Brain microvascular endothelial cell (primary cell): ENCODE measurements at regions not wholly inside any gene's neighbourhood (a gene's known extent, or its start where the extent isn't known, plus 50 kb on each side); places are given as distances from the start of the nearest gene placed in this dataset.

Source experiments
- DNase-seq: peaks from one replicate; pipeline ENCODE4 v3.0.0-alpha.2; 2020
- H3K27ac ChIP-seq: fragments of 250-450 bp; sonication (Bioruptor Pico); 2 replicates; pipeline ENCODE4 v1.5.1; 2020; ENCODE audit warnings: mild to moderate bottlenecking, moderate library complexity
- H3K27me3 ChIP-seq: fragments of 250-450 bp; sonication (Bioruptor Pico); replicated peaks from 2 replicates; pipeline ENCODE4 v1.5.1; 2020; ENCODE audit warnings: mild to moderate bottlenecking
- H3K36me3 ChIP-seq: fragments of 250-450 bp; sonication (Bioruptor Pico); replicated peaks from 2 replicates; pipeline ENCODE4 v1.5.1; 2020; ENCODE audit warnings: mild to moderate bottlenecking
- H3K4me3 ChIP-seq: 2 replicates; pipeline ENCODE4 v1.5.1; 2011; ENCODE audit warnings: low read depth, mild to moderate bottlenecking, control low read depth, low read length, moderate library complexity
- in situ Hi-C: cut with HindIII; loops from 2 replicates; pipeline ENCODE4 v1.10.0; 2017; ENCODE audit warnings: low sequenced_read_pairs, low pct_ligation_motif_present
- TF ChIP-seq, protein P1 (sequence below): IDR thresholded peaks from 2 replicates; pipeline ENCODE4 v1.5.1; 2011; ENCODE audit warnings: low read depth, mild to moderate bottlenecking, moderate library complexity, low read length, control low read depth, inconsistent platforms; ENCODE audit errors: missing control alignments

DNA sequence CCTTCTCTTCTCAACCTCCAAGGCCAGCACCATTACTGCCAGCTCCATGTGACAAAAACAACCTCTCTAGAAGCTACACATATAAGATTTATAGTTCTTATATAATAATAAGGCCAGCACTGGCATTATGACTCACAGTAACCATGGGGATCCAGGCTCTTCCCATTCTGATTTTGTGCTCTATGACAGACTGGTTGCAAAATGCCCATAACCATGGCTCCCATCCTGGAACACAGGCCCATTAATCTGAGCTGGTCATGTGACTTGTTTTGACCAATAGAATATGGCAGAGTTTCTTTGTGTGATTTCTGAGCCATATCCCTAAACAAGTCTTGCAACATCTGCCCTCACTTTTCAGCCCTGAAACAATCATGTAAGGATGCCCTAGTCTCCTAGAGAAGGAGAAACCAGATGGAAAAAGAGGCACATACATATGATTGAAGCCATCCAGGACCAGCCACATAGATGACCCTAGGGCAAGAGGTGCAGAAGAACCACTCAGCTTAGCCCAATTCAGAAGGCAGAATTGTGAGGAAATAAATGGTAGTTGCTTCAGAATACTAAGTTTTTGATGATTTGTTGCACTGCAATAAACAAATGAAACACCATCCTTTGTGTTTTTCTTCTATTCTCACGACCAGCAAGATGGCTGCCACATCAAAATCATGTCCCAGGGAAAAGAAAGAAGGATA, 173.9 kb downstream of the SUCLG1 start:
- Histone ChIP-seq H3K27me3 (no peaks in the 10 kb centered on the region), H3K4me3 (no peak overlapping the region), H3K27ac (no peak overlapping the region), H3K36me3 (no peaks in the 10 kb centered on the region)
- in situ Hi-C loops = no loop called here
- TF ChIP-seq, protein P1, sequence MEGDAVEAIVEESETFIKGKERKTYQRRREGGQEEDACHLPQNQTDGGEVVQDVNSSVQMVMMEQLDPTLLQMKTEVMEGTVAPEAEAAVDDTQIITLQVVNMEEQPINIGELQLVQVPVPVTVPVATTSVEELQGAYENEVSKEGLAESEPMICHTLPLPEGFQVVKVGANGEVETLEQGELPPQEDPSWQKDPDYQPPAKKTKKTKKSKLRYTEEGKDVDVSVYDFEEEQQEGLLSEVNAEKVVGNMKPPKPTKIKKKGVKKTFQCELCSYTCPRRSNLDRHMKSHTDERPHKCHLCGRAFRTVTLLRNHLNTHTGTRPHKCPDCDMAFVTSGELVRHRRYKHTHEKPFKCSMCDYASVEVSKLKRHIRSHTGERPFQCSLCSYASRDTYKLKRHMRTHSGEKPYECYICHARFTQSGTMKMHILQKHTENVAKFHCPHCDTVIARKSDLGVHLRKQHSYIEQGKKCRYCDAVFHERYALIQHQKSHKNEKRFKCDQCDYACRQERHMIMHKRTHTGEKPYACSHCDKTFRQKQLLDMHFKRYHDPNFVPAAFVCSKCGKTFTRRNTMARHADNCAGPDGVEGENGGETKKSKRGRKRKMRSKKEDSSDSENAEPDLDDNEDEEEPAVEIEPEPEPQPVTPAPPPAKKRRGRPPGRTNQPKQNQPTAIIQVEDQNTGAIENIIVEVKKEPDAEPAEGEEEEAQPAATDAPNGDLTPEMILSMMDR = no peak
- no peak for DNase-seq

DNA sequence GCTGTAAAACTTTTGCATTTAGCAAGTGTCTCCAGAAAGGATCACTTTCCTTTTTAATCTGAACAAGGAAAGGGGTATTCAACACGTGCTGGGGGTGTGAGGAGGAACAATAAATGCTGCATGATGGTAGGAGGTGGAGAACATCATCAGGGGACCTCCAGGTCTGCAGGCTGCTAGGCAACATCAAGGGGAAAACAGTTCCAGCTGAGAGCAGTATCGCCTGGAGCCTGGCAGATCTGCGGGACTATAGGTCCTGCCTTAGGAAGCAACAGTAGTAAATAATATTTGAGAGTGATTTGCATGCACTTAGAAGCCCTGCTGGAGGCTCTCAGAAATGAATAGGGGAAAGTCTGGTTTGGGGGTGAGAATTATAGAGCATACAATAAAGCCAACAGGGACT, 175.6 kb downstream of the SUCLG1 start:
- Histone ChIP-seq H3K27ac (no peak overlapping the region), H3K36me3 (no peaks in the 10 kb centered on the region), H3K27me3 (no peaks in the 10 kb centered on the region), H3K4me3 (no peak overlapping the region)
- in situ Hi-C loops = no loop called here
- TF ChIP-seq, protein P1 = no peak
- DNase-seq = no peak

DNA sequence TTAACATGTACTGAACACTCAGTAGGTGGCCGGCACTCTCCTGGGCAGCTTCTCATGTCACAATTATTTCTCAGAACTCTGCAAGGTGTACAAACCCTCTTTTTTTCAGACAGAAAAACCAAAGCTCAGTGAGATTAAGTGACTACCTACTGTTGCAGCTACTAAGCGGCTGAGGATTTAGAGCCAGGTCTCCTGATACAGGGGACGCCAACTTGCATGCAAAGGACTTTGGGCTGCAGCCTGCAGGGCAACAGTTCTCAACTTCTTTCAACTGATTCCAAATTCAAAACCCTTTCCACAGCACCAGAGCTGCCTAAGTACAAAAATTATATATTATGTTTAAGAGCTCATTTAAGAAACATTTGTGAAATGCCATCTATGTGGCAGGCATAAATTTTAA, 177.6 kb downstream of the SUCLG1 start:
- in situ Hi-C loops = no loop called here
- DNase-seq = no peak

DNA sequence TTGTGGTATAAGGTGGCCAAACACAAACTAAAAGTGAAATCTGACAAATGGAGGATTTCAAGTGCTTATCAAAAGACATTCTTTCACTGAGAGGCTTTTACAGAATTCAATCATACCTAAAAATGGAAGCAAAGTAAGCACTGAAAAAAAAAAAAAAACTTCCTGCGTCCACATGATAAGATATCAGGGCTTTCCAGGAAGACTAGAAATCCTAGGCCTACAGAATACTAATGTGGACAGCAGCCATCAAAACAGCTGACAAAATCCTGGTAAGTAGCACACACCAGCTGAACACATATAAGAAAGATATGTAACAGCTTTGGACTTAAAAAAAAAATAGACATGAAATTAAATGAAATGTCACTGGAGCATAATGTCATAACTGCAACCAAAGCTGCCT, 178.2 kb downstream of the SUCLG1 start:
- in situ Hi-C loops = no loop called here
- DNase-seq = no peak
- H3K27me3 ChIP-seq = no peaks in the 10 kb centered on the region
- H3K36me3 ChIP-seq = no peaks in the 10 kb centered on the region
- TF ChIP-seq, protein P1 = no peak
- no peak overlapping the region for H3K27ac ChIP-seq
- no peak overlapping the region for H3K4me3 ChIP-seq

More for the DNA sequence above, 177.6 kb downstream of the SUCLG1 start:
- no peak overlapping the region for H3K27ac ChIP-seq
- H3K36me3 ChIP-seq = no peaks in the 10 kb centered on the region
- no peak overlapping the region for H3K4me3 ChIP-seq
- no peaks in the 10 kb centered on the region for H3K27me3 ChIP-seq
- TF ChIP-seq, protein P1 = no peak

DNA sequence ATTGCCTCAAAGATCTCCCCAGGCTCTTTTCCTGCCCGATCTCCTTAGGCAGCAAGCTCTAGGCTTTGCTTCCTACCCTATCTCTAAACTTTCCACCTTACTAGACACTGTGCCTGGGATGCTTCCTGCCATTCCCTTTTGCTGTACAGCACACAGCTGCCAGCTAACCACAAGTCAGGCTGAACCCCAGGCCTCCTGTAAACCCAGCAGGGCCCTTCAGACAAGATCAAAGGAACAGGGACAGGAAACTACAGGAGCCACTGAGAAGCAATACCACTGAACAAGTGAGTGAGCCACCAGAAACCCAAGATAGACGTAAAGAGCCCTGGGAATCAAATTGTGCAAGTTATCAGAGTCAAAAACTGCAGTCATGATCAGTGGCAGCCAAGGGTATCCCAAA, 180.7 kb downstream of the SUCLG1 start:
- Histone ChIP-seq H3K27ac (no peak overlapping the region), H3K4me3 (no peak overlapping the region), H3K27me3 (no peaks in the 10 kb centered on the region), H3K36me3 (no peaks in the 10 kb centered on the region)
- in situ Hi-C loops = no loop called here
- no peak for DNase-seq
- TF ChIP-seq, protein P1 = no peak
